Activated T-helper 17 cell treated with anti-CD3 and anti-CD28 coated beads, Interleukin-2, amount 50 U/mL, for 72 hours (primary cell): ENCODE measurements at regions not wholly inside any gene's neighbourhood (a gene's known extent, or its start where the extent isn't known, plus 50 kb on each side); places are given as distances from the start of the nearest gene placed in this dataset.

Experiments
- ATAC-seq: fragments of 150-1000 bp; cut with Tn5 transposase; replicated peaks from 2 replicates; pipeline ENCODE4 v1.10.0; 2021; ENCODE audit warnings: mild to moderate bottlenecking, moderate library complexity
- H3K27ac Mint-ChIP-seq: one replicate; pipeline ENCODE4 v1.8.0; 2022; ENCODE audit warnings: mixed read lengths
- H3K27me3 Mint-ChIP-seq: one replicate; pipeline ENCODE4 v1.8.0; 2022; ENCODE audit warnings: mixed read lengths
- H3K36me3 Mint-ChIP-seq: one replicate; pipeline ENCODE4 v1.8.0; 2022; ENCODE audit warnings: low read depth, mild to moderate bottlenecking, mixed read lengths
- H3K4me1 Mint-ChIP-seq: one replicate; pipeline ENCODE4 v1.8.0; 2022; ENCODE audit warnings: mixed read lengths
- H3K4me3 Mint-ChIP-seq: one replicate; pipeline ENCODE4 v1.8.0; 2022; ENCODE audit warnings: mild to moderate bottlenecking, mixed read lengths
- H3K9me3 Mint-ChIP-seq: one replicate; pipeline ENCODE4 v1.8.0; 2022; ENCODE audit warnings: mixed read lengths

- ATAC-seq = no peak
- no peaks in the 10 kb centered on the region for H3K4me1 Mint-ChIP-seq
- H3K36me3 Mint-ChIP-seq = no peaks in the 10 kb centered on the region
- H3K27me3 Mint-ChIP-seq = no peaks in the 10 kb centered on the region
- no peak overlapping the region for H3K4me3 Mint-ChIP-seq
- H3K27ac Mint-ChIP-seq = no peak overlapping the region
- no peaks in the 10 kb centered on the region for H3K9me3 Mint-ChIP-seq
Observed at GRCh38 chr22:23404689-23405365, 175.3 kb downstream of the IGLL1 start.

- no peak for ATAC-seq
- no peak overlapping the region for H3K4me3 Mint-ChIP-seq
- no peaks in the 10 kb centered on the region for H3K36me3 Mint-ChIP-seq
- no peaks in the 10 kb centered on the region for H3K4me1 Mint-ChIP-seq
- no peaks in the 10 kb centered on the region for H3K27me3 Mint-ChIP-seq
- no peaks in the 10 kb centered on the region for H3K9me3 Mint-ChIP-seq
- H3K27ac Mint-ChIP-seq = no peak overlapping the region
Observed at GRCh38 chr22:23403720-23404688, 176.1 kb downstream of the IGLL1 start.

GRCh38 chr22:23403152-23403719 is 176.9 kb downstream of the IGLL1 start:
- no peaks in the 10 kb centered on the region for H3K36me3 Mint-ChIP-seq
- no peaks in the 10 kb centered on the region for H3K4me1 Mint-ChIP-seq
- no peak for ATAC-seq
- H3K4me3 Mint-ChIP-seq = no peak overlapping the region
- no peak overlapping the region for H3K27ac Mint-ChIP-seq
- H3K9me3 Mint-ChIP-seq = no peaks in the 10 kb centered on the region
- H3K27me3 Mint-ChIP-seq = no peaks in the 10 kb centered on the region

GRCh38 chr22:23402275-23403151 is 177.6 kb downstream of the IGLL1 start:
- Mint-ChIP-seq H3K9me3 (no peaks in the 10 kb centered on the region), H3K36me3 (no peaks in the 10 kb centered on the region), H3K4me1 (no peaks in the 10 kb centered on the region), H3K27me3 (no peaks in the 10 kb centered on the region), H3K4me3 (no peak overlapping the region), H3K27ac (no peak overlapping the region)
- ATAC-seq = peak; percentile 81

GRCh38 chr22:23401910-23402274 is 178.2 kb downstream of the IGLL1 start:
- Mint-ChIP-seq H3K4me3 (no peak overlapping the region), H3K9me3 (no peaks in the 10 kb centered on the region), H3K4me1 (no peaks in the 10 kb centered on the region), H3K27ac (no peak overlapping the region), H3K36me3 (no peaks in the 10 kb centered on the region), H3K27me3 (no peaks in the 10 kb centered on the region)
- ATAC-seq = no peak

- Mint-ChIP-seq H3K27me3 (no peaks in the 10 kb centered on the region), H3K9me3 (no peaks in the 10 kb centered on the region), H3K4me3 (no peak overlapping the region), H3K4me1 (no peaks in the 10 kb centered on the region), H3K27ac (no peak overlapping the region), H3K36me3 (no peaks in the 10 kb centered on the region)
- ATAC-seq = no peak
Observed at GRCh38 chr22:23401111-23401909, 178.8 kb downstream of the IGLL1 start.

GRCh38 chr22:23400286-23400981 is 179.7 kb downstream of the IGLL1 start:
- no peak for ATAC-seq

GRCh38 chr22:23399367-23400285 is 180.5 kb downstream of the IGLL1 start:
- no peak for ATAC-seq
- Mint-ChIP-seq H3K36me3 (no peaks in the 10 kb centered on the region), H3K27me3 (no peaks in the 10 kb centered on the region), H3K4me3 (no peak overlapping the region), H3K27ac (no peak overlapping the region), H3K4me1 (no peaks in the 10 kb centered on the region), H3K9me3 (no peaks in the 10 kb centered on the region)

More at GRCh38 chr22:23400286-23400981, 179.7 kb downstream of the IGLL1 start:
- no peak overlapping the region for H3K4me3 Mint-ChIP-seq
- H3K27ac Mint-ChIP-seq = no peak overlapping the region
- H3K36me3 Mint-ChIP-seq = no peaks in the 10 kb centered on the region
- no peaks in the 10 kb centered on the region for H3K27me3 Mint-ChIP-seq
- no peaks in the 10 kb centered on the region for H3K9me3 Mint-ChIP-seq
- H3K4me1 Mint-ChIP-seq = no peaks in the 10 kb centered on the region

GRCh38 chr22:23398701-23399366 is 181.3 kb downstream of the IGLL1 start:
- Mint-ChIP-seq H3K4me1 (no peaks in the 10 kb centered on the region), H3K4me3 (no peak overlapping the region), H3K27me3 (no peaks in the 10 kb centered on the region), H3K9me3 (no peaks in the 10 kb centered on the region), H3K27ac (no peak overlapping the region), H3K36me3 (no peaks in the 10 kb centered on the region)
- no peak for ATAC-seq

GRCh38 chr22:23397613-23398567 is 182.2 kb downstream of the IGLL1 start:
- Mint-ChIP-seq H3K4me1 (no peaks in the 10 kb centered on the region), H3K27me3 (no peaks in the 10 kb centered on the region)

GRCh38 chr22:23397008-23397612 is 183.0 kb downstream of the IGLL1 start:
- Mint-ChIP-seq H3K4me3 (no peak overlapping the region), H3K27me3 (no peaks in the 10 kb centered on the region), H3K27ac (no peak overlapping the region), H3K4me1 (no peaks in the 10 kb centered on the region), H3K36me3 (no peaks in the 10 kb centered on the region), H3K9me3 (no peaks in the 10 kb centered on the region)
- no peak for ATAC-seq

More at GRCh38 chr22:23397613-23398567, 182.2 kb downstream of the IGLL1 start:
- H3K27ac Mint-ChIP-seq = no peak overlapping the region
- no peak for ATAC-seq
- no peak overlapping the region for H3K4me3 Mint-ChIP-seq
- H3K9me3 Mint-ChIP-seq = no peaks in the 10 kb centered on the region
- H3K36me3 Mint-ChIP-seq = no peaks in the 10 kb centered on the region
